Thymus (tissue), 11 donors: ENCODE measurements at regions not wholly inside any gene's neighbourhood (a gene's known extent, or its start where the extent isn't known, plus 50 kb on each side); places are given as distances from the start of the nearest gene placed in this dataset.

Source experiments
- DNase-seq, 9 donors: peaks; one replicate each; pipeline ENCODE4 v3.0.0-alpha.2; 2013; ENCODE audit warnings: low spot score in 9 of 9, low read depth in 6 of 9, missing footprints in 1 of 9
- H3K27ac ChIP-seq, 2 donors: one replicate each; pipeline ENCODE4 v1.5.1; 2013; ENCODE audit warnings: control low read depth in 1 of 2, low read depth in 1 of 2, low read length in 1 of 2, mild to moderate bottlenecking in 1 of 2, moderate library complexity in 1 of 2
- H3K27me3 ChIP-seq, 2 donors: one replicate each; pipeline ENCODE4 v1.5.1; 2013; ENCODE audit warnings: low read length in 1 of 2; ENCODE audit not compliant: control insufficient read depth in 2 of 2, insufficient read depth in 1 of 2
- H3K36me3 ChIP-seq, 2 donors: one replicate each; pipeline ENCODE4 v1.5.1; 2013; ENCODE audit warnings: low read length in 1 of 2, mild to moderate bottlenecking in 1 of 2, moderate library complexity in 1 of 2; ENCODE audit not compliant: control insufficient read depth in 2 of 2, insufficient read depth in 2 of 2
- H3K4me1 ChIP-seq, 2 donors: one replicate each; pipeline ENCODE4 v1.5.1; 2013; ENCODE audit warnings: low read length in 2 of 2; ENCODE audit not compliant: control insufficient read depth in 2 of 2, insufficient read depth in 2 of 2
- H3K4me3 ChIP-seq, 2 donors: one replicate each; pipeline ENCODE4 v1.5.1; 2013; ENCODE audit warnings: low read length in 2 of 2, control low read depth in 1 of 2, mild to moderate bottlenecking in 1 of 2
- H3K9me3 ChIP-seq, 2 donors: one replicate each; pipeline ENCODE4 v1.5.1; 2013; ENCODE audit warnings: low read length in 1 of 2, mild to moderate bottlenecking in 1 of 2; ENCODE audit not compliant: control insufficient read depth in 2 of 2, insufficient read depth in 1 of 2
- WGBS: extraction: QIAGEN DNeasy Blood & Tissue Kit; methylation state at CpG from one replicate; pipeline ENCODE4 v1.1.7; 2013; 5-methylcytosine and 5-hydroxymethylcytosine counted together
- donor health status: healthy.

DNA sequence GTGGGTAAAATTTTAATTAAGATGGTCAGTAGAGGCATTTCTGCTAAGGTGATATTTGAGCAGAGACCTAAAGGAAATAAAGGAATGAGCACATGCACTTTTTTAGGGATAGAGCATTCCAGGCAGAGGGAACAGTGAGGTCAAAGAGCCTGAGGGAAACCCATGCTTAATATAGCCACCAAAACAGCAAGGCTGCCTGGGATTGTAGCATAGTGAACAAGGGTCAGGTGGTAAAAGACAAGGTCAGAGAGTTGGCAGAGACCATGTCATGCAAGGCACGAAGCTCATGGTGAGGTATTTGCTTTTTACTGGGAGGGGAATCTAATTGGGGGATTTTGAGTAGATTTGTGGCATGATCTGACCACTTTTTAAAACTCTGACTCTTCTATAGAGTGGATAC is 344.6 kb upstream of the LRRC7 start:
- DNase-seq: no peak
- H3K27ac ChIP-seq: no peak overlapping the region
- no peak overlapping the region for H3K4me3 ChIP-seq
- no peaks in the 10 kb centered on the region for H3K27me3 ChIP-seq
- no peaks in the 10 kb centered on the region for H3K9me3 ChIP-seq
- H3K36me3 ChIP-seq: no peaks in the 10 kb centered on the region
- WGBS: 70% methylated on average over 1 of the region's 1 CpG
- no peaks in the 10 kb centered on the region for H3K4me1 ChIP-seq

- H3K27ac ChIP-seq: no peak overlapping the region
- H3K4me3 ChIP-seq: no peak overlapping the region
- no peaks in the 10 kb centered on the region for H3K9me3 ChIP-seq
- H3K4me1 ChIP-seq: no peaks in the 10 kb centered on the region
- no peak for DNase-seq
- 0% methylated on average over 1 of the region's 1 CpG for WGBS
- H3K27me3 ChIP-seq: no peaks in the 10 kb centered on the region
- H3K36me3 ChIP-seq: no peaks in the 10 kb centered on the region
These were observed 339.2 kb upstream of the LRRC7 start for GRCh38 chr1:69228501-69228900.

- no peaks in the 10 kb centered on the region for H3K4me1 ChIP-seq
- DNase-seq: no peak
- H3K27me3 ChIP-seq: no peaks in the 10 kb centered on the region
- H3K36me3 ChIP-seq: no peaks in the 10 kb centered on the region
- no peaks in the 10 kb centered on the region for H3K9me3 ChIP-seq
- no peak overlapping the region for H3K4me3 ChIP-seq
- no peak overlapping the region for H3K27ac ChIP-seq
These were observed 337.5 kb upstream of the LRRC7 start for GRCh38 chr1:69230208-69230607.

GRCh38 chr1:69233463-69233862 is 334.3 kb upstream of the LRRC7 start:
- Histone ChIP-seq H3K4me1 (no peaks in the 10 kb centered on the region), H3K4me3 (no peak overlapping the region), H3K9me3 (no peaks in the 10 kb centered on the region), H3K27ac (no peak overlapping the region), H3K36me3 (no peaks in the 10 kb centered on the region), H3K27me3 (no peaks in the 10 kb centered on the region)
- no peak for DNase-seq

- 97% methylated on average over 1 of the region's 1 CpG for WGBS
These were observed 323.5 kb upstream of the LRRC7 start for GRCh38 chr1:69244211-69244610.

DNA sequence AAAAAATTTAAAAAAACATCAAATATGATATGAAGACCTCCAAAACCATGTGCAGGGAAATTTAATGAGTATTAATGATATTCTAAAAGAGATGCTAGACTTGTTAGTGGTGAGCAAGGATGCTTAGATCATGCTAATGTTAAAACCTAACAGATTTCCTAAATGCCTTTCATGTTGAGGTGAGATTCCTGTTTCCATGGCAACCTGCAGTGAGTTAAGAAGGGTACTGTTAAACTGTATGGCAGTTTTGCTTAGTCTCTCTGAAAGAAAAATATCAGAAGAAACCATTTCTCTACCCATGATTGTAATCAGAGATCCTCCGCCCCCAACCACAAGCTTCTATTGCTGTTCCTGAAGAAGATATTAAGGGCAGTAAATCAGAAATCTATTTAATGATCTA is 321.6 kb upstream of the LRRC7 start:
- Histone ChIP-seq H3K9me3 (no peaks in the 10 kb centered on the region), H3K36me3 (no peaks in the 10 kb centered on the region), H3K4me3 (no peak overlapping the region), H3K27ac (no peak overlapping the region), H3K27me3 (no peaks in the 10 kb centered on the region), H3K4me1 (no peaks in the 10 kb centered on the region)
- DNase-seq: no peak
- WGBS: 88% methylated on average over 1 of the region's 1 CpG

More at GRCh38 chr1:69244211-69244610, 323.5 kb upstream of the LRRC7 start:
- Histone ChIP-seq H3K27me3 (no peaks in the 10 kb centered on the region), H3K4me3 (no peak overlapping the region), H3K9me3 (no peaks in the 10 kb centered on the region), H3K36me3 (no peaks in the 10 kb centered on the region), H3K4me1 (no peaks in the 10 kb centered on the region), H3K27ac (no peak overlapping the region)
- no peak for DNase-seq

GRCh38 chr1:69246710-69247109 is 321.0 kb upstream of the LRRC7 start:
- no peak for DNase-seq
- H3K36me3 ChIP-seq: no peaks in the 10 kb centered on the region
- no peak overlapping the region for H3K4me3 ChIP-seq
- no peaks in the 10 kb centered on the region for H3K9me3 ChIP-seq
- H3K27me3 ChIP-seq: no peaks in the 10 kb centered on the region
- 94% methylated on average over 2 of the region's 2 CpGs for WGBS
- H3K27ac ChIP-seq: no peak overlapping the region
- H3K4me1 ChIP-seq: no peaks in the 10 kb centered on the region

DNA sequence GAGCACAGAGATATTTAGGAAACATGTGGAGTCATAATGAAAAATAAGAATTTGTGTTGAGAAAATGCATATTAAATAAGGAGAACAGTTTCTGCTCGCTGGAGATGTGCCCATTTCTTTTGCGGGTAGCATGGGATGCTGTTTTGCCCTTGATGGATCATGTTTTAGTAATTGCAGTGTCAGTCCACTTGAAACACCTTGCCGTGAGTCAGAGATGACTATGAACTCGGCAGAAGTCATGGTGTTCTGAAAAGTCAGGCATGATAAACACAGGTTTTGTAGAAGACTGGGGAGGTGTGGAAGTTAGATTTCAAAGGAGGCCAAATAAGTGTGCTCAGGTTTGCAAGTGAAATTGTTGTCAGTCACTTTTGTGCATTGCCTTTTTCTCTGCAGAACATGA is 315.0 kb upstream of the LRRC7 start:
- no peak overlapping the region for H3K27ac ChIP-seq
- H3K4me3 ChIP-seq: no peak overlapping the region
- no peaks in the 10 kb centered on the region for H3K4me1 ChIP-seq
- H3K9me3 ChIP-seq: no peaks in the 10 kb centered on the region
- WGBS: 70% methylated on average over 4 of the region's 4 CpGs
- H3K27me3 ChIP-seq: no peaks in the 10 kb centered on the region
- H3K36me3 ChIP-seq: no peaks in the 10 kb centered on the region
- DNase-seq: no peak

DNA sequence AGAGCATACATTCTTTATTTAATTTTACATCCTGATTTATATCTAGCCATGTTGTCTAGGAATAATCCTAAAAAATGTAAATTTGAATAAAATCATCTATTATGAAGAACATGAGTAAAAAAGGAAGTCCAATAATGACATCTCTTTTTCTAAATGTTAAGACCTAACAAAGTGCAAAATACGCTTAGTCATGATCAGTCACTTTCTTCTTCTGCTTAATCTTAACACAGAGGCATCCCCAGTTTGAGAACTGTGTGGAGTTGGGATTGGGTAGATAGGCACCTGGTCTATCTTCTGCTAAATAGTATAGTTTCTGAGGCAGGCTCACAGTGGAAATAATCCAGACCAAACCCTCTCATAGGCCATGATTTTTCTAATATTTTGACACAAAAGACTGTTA is 311.7 kb upstream of the LRRC7 start:
- WGBS: 95% methylated on average over 1 of the region's 1 CpG
- no peaks in the 10 kb centered on the region for H3K36me3 ChIP-seq
- H3K9me3 ChIP-seq: no peaks in the 10 kb centered on the region
- no peak overlapping the region for H3K4me3 ChIP-seq
- DNase-seq: no peak
- H3K27me3 ChIP-seq: no peaks in the 10 kb centered on the region
- no peaks in the 10 kb centered on the region for H3K4me1 ChIP-seq
- no peak overlapping the region for H3K27ac ChIP-seq

GRCh38 chr1:69258842-69259241 is 308.9 kb upstream of the LRRC7 start:
- Histone ChIP-seq H3K9me3 (no peaks in the 10 kb centered on the region), H3K27ac (no peak overlapping the region), H3K4me3 (no peak overlapping the region), H3K4me1 (no peaks in the 10 kb centered on the region), H3K27me3 (no peaks in the 10 kb centered on the region), H3K36me3 (no peaks in the 10 kb centered on the region)
- no peak for DNase-seq
- WGBS: 93% methylated on average over 1 of the region's 1 CpG
